Right ventricle myocardium superior (tissue), 1 donor: ENCODE measurements at regions not wholly inside any gene's neighbourhood (a gene's known extent, or its start where the extent isn't known, plus 50 kb on each side); places are given as distances from the start of the nearest gene placed in this dataset.
"Not testable (repeated sequence)": the region's sequence is repeated elsewhere in the genome, so short reads cannot be mapped to it uniquely, and the experiment has no call there.

Experiments
- ATAC-seq: fragments of 200-7000 bp; cut with Tn5 transposase; one replicate; pipeline ENCODE4 v1.9.1; 2020; ENCODE audit warnings: mild to moderate bottlenecking; ENCODE audit not compliant: poor library complexity
- DNase-seq: peaks from one replicate; pipeline ENCODE4 v3.0.0-alpha.2; 2020
- intact Hi-C: fragments of 100-400 bp; cut with DNase I; formaldehyde crosslinking; loops from one replicate; pipeline ENCODE4 v1.11.2; 2022
- donor health status: DM: no; HTN: yes; CAD: no; lungs with severe emphysema.

DNA sequence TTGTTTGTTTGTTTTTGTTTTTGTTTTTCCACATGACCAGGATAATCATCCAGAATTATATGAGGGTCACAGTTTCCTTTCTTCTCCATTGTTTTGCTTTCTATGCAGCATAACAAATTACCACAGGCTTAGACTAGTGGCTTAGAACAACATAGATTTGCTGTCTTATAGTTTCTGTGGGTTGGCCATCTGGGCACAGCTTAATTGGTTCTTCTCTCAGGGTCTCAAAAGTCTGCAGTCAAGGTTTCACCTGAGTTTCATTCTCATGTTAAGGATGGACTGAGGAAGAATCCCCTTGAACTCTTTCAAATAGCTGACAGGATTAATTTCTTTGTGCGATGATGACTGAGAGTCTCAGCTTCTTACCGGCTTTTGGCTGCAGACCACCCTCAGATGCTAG lies 559.8 kb downstream of the PRDM9 start:
- intact Hi-C loops: no loop called here
- DNase-seq (no peak), ATAC-seq (no peak)

GRCh38 chr5:24068524-24068923 lies 561.1 kb downstream of the PRDM9 start:
- intact Hi-C loops: no loop called here
- ATAC-seq (no peak), DNase-seq (no peak)

- DNase-seq (no peak), ATAC-seq (no peak)
- intact Hi-C loops: no loop called here
These were observed 565.7 kb downstream of the PRDM9 start for GRCh38 chr5:24073107-24073506.

DNA sequence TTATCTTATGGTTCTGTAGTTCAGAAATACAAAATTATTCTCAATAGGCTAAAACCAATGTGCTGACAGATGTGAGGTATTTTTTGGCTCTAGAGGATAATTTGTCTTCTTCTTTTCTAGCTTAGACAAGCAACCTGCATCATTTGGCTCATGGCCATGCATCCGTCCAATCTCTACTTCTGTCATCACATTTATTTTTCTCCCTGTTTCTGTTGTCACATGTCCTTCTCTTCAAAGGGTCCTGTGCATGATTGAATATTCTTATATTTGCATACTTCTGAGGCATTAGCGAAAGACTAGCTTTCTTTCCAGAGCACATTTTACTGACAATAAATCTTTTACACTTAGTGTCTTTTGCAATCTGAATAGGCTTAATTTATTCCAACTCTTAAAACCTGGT lies 564.7 kb downstream of the CDH10 start:
- no peak for DNase-seq
- no peak for ATAC-seq
- intact Hi-C loops: no loop called here

DNA sequence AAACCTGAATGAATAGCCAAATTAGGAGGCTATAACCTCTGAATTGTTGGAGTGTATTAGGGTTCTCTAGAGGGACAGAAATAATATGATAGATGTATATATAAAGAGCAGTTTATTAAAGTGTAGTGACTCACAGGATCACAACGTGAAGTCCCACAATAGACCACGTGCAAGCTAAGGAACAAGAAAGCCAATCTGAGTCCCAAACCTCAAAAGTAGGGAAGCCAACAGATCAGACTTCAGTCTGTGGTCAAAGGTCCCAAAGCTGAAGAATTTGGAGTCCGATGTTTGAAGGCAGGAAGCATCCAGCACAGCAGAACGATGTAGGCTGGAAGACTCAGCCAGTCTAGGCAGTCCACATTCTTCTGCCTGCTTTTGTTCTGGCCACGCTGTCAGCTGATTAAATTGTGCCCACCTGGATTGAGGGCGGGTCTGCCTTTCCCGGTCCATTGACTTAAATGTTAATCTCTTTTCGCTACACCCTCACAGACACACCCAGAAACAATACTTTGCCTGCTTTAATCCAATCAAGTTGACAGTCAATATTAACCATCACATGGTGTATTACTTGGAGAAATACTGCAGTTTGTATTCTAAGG lies 550.6 kb downstream of the CDH10 start:
- ATAC-seq (no peak), DNase-seq (no peak)
- intact Hi-C loops: no loop called here

- intact Hi-C loops: no loop called here
- DNase-seq (no peak), ATAC-seq (no peak)
These were observed 542.8 kb downstream of the CDH10 start for GRCh38 chr5:24102010-24102409.

GRCh38 chr5:24103451-24104023 lies 541.2 kb downstream of the CDH10 start:
- DNase-seq: no peak
- ATAC-seq: no peak
- intact Hi-C loops: no loop called here

- DNase-seq: no peak
- no peak for ATAC-seq
- intact Hi-C loops: no loop called here
These were observed 534.7 kb downstream of the CDH10 start for GRCh38 chr5:24110004-24110615.

GRCh38 chr5:24112420-24112819 lies 532.4 kb downstream of the CDH10 start:
- ATAC-seq (no peak), DNase-seq (no peak)
- intact Hi-C loops: no loop called here

GRCh38 chr5:24118351-24118750 lies 526.4 kb downstream of the CDH10 start:
- no peak for DNase-seq
- intact Hi-C loops: no loop called here
- no peak for ATAC-seq

DNA sequence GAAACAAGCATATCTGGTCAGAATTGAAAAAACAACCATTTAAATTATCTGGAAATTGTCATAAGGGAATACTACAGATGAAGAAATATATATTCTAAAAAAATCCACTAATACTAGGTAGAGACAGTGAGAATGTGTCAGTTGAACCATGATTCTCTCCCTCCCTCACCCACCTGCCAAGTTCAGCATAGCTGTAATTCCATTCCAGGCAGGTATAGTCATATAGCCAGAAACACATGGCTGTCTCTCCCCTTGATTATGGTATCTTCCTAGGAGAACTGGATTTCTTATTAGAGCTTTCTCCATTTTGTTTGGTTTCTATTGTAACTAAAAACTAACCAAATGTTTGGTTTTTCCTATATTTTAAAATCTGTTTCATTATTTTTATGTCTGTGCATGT lies 509.2 kb downstream of the CDH10 start:
- DNase-seq: no peak
- intact Hi-C loops: no loop called here
- no peak for ATAC-seq

DNA sequence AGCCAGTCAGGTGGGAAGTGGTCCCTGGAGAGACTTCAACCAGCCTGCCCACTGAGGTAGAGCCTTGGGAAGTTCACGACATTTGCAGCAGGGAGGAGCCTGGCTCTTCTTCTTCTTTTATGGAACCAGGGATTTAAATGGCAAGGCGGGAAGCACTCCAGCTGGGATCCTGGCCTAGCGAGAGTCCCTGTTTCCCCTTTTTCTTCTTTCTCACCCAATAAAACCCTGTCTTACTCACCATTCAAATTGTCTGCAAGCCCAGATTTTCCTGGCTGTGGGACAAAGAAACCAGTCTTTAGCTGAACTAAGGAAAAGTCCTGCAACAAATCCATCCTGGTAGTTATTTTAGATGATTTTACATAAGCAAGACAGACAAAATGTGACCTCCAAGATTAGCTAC lies 503.7 kb downstream of the CDH10 start:
- no peak for ATAC-seq
- intact Hi-C loops: no loop called here

GRCh38 chr5:24142341-24142740 lies 502.4 kb downstream of the CDH10 start:
- DNase-seq: no peak
- no peak for ATAC-seq
- intact Hi-C loops: no loop called here

More for the DNA sequence above, 503.7 kb downstream of the CDH10 start:
- peak; percentile 52 for DNase-seq

- no peak for DNase-seq
- no peak for ATAC-seq
- intact Hi-C loops: no loop called here
These were observed 499.0 kb downstream of the CDH10 start for GRCh38 chr5:24145806-24146205.

- ATAC-seq: no peak
These were observed 483.2 kb downstream of the CDH10 start for GRCh38 chr5:24161559-24161958.

GRCh38 chr5:24162343-24162742 lies 482.4 kb downstream of the CDH10 start:
- DNase-seq (no peak), ATAC-seq (no peak)
- intact Hi-C loops: no loop called here

More at GRCh38 chr5:24161559-24161958, 483.2 kb downstream of the CDH10 start:
- intact Hi-C loops: no loop called here
- no peak for DNase-seq

- no peak for ATAC-seq
- intact Hi-C loops: no loop called here
These were observed 481.7 kb downstream of the CDH10 start for GRCh38 chr5:24163091-24163490.

DNA sequence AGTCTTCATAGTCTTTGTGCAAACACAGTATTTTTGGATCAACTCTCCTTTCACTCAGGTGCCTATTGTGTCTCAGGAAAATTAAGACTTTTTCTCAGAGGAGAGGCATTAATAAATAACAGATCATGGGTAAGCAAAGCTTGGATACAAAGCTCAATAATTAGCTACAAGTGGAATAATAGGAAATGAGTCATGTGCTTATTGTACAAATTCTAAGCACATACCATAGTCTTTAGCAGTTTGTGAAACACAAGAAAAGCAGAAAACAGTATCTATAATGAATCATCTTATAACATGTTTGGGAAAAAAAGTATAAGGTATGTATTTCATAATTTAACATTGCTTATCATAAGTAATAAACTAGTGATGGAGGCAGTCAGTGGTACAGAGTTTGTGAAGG lies 477.0 kb downstream of the CDH10 start:
- no peak for DNase-seq
- intact Hi-C loops: no loop called here
- ATAC-seq: no peak

More at GRCh38 chr5:24163091-24163490, 481.7 kb downstream of the CDH10 start:
- no peak for DNase-seq

DNA sequence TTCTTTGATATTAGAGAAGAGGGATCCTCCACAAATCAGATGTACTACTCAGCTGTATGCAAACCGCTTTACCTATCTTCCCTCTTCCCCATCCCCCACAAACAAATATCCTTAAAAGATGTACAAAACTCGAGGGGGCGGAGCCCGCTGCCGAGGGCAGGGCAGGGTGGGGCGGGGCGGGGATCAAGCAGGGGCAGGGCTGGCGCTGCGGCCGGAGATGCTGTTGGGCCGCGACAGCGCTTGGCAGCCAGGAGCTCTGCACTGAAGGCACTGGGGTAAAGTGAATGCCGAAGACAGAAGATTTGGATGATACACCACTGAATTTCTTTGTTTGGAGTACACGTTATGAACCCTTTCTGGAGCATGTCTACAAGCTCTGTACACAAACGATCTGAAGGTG lies 474.8 kb downstream of the CDH10 start:
- DNase-seq: peak; percentile 17
- intact Hi-C loops: no loop called here
- no peak for ATAC-seq

DNA sequence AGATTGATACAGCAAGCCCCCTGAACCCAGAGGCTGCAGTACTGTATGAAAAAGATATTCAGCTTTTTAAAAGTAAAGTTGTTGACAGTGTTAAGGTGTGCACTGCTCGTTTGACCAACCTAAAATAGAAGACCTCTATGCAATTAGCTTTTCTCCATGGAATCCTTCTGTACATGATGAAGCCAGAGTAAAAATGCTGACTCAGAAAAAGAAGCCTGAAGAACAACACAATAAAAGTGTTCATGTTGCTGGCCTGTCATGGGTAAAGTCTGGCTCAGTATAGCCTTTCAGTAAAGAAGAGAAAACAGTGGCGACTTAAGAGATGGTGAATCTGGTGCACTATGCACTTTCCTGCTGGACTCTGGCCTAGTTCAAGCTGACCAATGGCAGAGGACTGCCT lies 473.8 kb downstream of the CDH10 start:
- ATAC-seq, intact Hi-C loops, DNase-seq: not testable (repeated sequence)
